NCI-H1417 treated with DMSO at 0.1 percent for 48 hours (cell line): ENCODE measurements at regions not wholly inside any gene's neighbourhood (a gene's known extent, or its start where the extent isn't known, plus 50 kb on each side); places are given as distances from the start of the nearest gene placed in this dataset.
"Not testable (repeated sequence)": the region's sequence is repeated elsewhere in the genome, so short reads cannot be mapped to it uniquely, and the experiment has no call there.

Source experiments
- DNase-seq: peaks from one replicate; lab custom pipeline; 2025; lab: John Stamatoyannopoulos, UW

GRCh38 chr9:31669311-31669710 is 715.1 kb upstream of the ACO1 start:
- DNase-seq, result no peak

- DNase-seq, result no peak
Observed at GRCh38 chr9:31671011-31671410, 713.4 kb upstream of the ACO1 start.

GRCh38 chr9:31674264-31674663 is 710.2 kb upstream of the ACO1 start:
- DNase-seq, result no peak

DNA sequence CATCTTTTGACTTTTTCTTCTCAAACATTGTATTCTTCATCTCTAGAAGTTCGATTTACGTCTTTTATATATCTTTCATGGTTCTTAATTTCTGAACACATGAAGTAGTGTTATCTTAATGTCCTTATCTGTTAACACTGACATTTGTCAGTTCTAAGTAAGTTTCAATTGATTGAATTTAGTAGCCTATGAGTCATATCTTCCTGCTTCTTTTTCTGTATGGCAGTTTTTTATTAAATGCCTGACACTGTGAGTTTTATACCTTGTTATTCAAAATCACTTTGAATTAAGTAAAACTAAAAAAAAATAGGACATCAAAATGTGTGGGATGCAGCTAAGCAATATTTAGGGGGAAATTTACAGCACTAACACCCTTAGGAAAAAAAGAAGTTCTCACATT is 707.0 kb upstream of the ACO1 start:
- DNase-seq, result no peak

DNA sequence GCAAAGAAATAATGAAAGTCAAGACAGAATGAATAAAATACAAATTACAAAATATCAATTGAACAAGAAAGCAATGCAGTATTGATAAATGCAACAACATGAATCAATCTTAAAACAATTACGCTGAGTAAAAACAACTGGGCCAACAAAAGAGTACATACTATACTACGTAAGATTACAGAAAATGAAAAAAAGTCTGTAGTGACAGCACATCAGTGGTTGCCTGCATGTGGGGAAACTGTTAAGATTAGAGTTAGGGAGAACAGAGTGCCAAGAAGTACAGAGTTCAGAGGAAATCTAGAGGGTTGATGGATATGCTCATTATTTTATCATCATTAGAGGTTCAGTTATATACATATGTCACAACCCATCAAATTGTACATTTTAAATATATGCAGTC is 706.6 kb upstream of the ACO1 start:
- DNase-seq, result no peak

DNA sequence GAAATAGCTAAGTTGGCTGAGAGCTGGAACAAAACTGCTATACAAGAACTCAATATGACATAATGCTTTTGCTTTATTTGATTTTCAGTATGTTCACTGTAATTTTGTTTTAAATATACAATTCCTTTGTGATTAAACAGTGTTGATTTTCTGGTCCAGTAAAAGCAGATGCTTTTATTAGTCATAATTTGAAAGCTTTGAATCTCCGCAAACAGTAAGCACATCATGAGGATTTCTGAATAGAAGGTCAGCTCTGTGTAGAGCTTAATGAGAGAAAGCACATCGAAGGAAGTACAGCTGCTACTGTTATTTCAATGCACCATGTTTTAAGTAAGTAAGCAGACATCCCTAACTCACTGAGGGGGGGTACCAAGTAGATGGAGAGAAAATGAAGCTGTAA is 701.3 kb upstream of the ACO1 start:
- DNase-seq, result no peak

GRCh38 chr9:31697956-31698355 is 686.5 kb upstream of the ACO1 start:
- DNase-seq, result no peak

- no peak for DNase-seq
Observed at GRCh38 chr9:31699836-31700235, 684.6 kb upstream of the ACO1 start.

- no peak for DNase-seq
Observed at GRCh38 chr9:31700252-31701045, 684.0 kb upstream of the ACO1 start.

GRCh38 chr9:31702957-31703356 is 681.5 kb upstream of the ACO1 start:
- no peak for DNase-seq

GRCh38 chr9:31715250-31715649 is 669.2 kb upstream of the ACO1 start:
- DNase-seq, result no peak

DNA sequence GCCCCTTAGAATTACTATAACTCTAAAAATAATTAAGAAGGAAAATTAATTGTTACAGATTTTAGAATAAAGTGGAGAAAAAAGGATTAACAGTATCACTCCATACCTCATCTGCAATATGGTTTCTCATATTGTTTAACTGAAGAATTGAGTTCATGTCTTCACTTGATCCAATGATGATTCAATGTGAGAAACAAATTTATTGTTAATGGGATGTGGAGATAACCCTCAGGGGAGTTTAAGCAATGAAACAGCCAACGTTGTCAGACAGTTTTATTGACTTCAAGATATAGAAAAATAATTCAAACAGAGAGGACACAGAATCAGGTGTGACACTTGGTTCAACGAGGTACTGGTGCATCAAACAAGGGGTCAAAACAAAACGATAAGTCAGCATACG is 665.2 kb upstream of the ACO1 start:
- no peak for DNase-seq

DNA sequence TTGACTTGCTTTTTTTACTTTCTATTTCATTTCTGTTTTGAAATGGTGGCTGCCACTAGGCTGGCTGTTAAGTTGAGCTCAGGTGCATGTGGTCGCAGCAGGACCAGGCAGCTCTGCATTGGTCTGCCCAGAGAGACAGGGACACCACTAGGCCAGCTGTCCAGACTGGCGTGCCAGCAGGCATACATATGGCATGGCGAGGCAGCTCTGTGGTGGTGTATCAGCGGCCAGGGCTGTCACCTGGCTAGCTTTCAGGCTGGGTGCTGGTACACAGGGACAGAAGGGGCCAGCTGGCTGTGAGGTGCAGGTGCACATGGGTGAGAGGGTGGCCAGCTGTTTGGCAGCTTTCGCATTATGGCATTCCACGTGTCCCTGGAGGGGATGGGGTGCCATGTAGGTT is 654.0 kb upstream of the ACO1 start:
- DNase-seq, result no peak

GRCh38 chr9:31733166-31733565 is 651.3 kb upstream of the ACO1 start:
- no peak for DNase-seq

DNA sequence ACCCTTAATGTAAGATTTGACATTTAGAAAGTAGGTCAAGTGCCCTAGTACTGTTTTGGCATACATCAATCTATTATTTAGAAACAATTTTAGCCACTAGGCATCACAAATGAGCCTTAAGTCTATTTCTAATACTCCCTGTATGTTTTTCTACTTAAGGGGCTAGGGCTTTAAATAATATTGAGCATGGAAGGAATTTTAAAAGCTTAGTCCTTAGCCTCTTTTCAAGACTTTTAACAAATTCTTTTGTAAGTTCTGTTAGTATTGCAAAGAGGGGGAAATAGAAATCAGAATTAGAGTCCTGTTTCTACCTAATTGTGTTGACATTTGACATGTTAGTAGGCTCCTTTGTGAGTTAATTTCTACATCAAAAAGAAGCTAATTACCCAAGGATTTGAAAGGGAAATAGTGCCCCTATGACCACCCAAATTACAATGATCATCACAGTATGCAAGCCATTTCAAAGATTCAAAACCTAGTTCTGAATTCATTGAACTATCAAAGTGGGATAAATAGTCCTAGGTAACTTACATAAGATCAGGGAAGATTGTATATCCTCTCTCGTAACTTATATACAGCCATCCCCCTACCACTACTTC is 647.8 kb upstream of the ACO1 start:
- no peak for DNase-seq

GRCh38 chr9:31740705-31741104 is 643.7 kb upstream of the ACO1 start:
- DNase-seq, result no peak

GRCh38 chr9:31744589-31744988 is 639.9 kb upstream of the ACO1 start:
- DNase-seq, result no peak

DNA sequence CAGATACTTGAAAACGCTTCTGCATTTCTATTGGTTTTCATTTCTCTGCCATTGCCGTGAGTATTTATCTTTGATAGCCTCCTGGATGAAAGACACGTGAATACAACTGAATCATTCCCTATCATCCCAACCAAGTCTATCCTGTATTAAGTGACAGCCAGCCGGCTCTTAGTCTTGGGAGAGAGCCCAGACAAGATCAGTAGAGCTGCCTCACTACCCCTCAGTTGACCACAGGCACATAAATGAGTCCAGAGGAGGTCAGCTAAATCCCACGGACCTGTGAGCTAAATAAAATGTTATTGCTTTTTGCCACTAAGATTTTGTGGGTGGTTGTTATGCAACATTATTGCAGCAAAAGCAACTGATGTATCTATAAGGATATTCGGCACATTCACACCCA is 639.0 kb upstream of the ACO1 start:
- DNase-seq, result no peak

- no peak for DNase-seq
Observed at GRCh38 chr9:31745886-31746285, 638.6 kb upstream of the ACO1 start.

GRCh38 chr9:31753756-31754155 is 630.7 kb upstream of the ACO1 start:
- no peak for DNase-seq

- no peak for DNase-seq
Observed at GRCh38 chr9:31759703-31760102, 624.7 kb upstream of the ACO1 start.

- DNase-seq, result not testable (repeated sequence)
Observed at GRCh38 chr9:31774021-31774420, 610.4 kb upstream of the ACO1 start.

DNA sequence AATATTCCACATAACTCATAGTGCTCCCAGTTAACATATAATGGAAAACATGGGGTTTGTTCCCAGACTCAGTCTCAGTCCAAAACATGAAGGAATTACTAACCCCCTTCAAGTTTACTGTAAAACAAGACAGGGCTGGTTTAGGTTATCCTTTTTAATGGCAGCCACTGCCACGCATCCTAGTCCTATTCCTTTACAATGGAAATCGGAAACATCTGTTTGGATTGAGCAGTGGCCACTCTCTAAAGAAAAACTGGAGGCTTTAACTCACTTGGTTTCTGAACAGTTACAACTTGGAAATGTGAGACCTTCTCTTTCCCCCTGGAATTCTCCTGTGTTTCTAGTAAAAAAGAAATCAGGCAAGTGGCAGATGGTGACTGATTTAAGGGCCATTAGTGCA is 609.9 kb upstream of the ACO1 start:
- DNase-seq, result no peak

GRCh38 chr9:31776471-31776870 is 608.0 kb upstream of the ACO1 start:
- DNase-seq, result peak; percentile 37
